Kidney (tissue), 13 donors: ENCODE measurements at regions not wholly inside any gene's neighbourhood (a gene's known extent, or its start where the extent isn't known, plus 50 kb on each side); places are given as distances from the start of the nearest gene placed in this dataset.

ENCODE experiments used
- DNase-seq, 5 donors: peaks; one replicate each; pipeline ENCODE4 v3.0.0-alpha.2; 2013 to 2020
- FAIRE-seq: peaks from 2 replicates; lab custom pipeline; 2012; peaks lifted over from hg19 to GRCh38; lab: Jason Lieb, UNC
- H3K27ac ChIP-seq, 2 donors: one replicate each; pipeline ENCODE4 v1.7.0; 2013; ENCODE audit warnings: low read depth in 2 of 2, low read length in 2 of 2, inconsistent platforms in 1 of 2
- H3K27me3 ChIP-seq: one replicate; pipeline ENCODE4 v1.7.1; 2013; ENCODE audit warnings: low read length, inconsistent platforms; ENCODE audit not compliant: control insufficient read depth, insufficient read depth
- H3K36me3 ChIP-seq, 3 donors: one replicate each; pipeline versions ENCODE4 v1.7.0 to v1.7.1; 2013; ENCODE audit warnings: low read length in 3 of 3, control low read depth in 1 of 3, inconsistent platforms in 1 of 3; ENCODE audit not compliant: insufficient read depth in 3 of 3, control insufficient read depth in 2 of 3
- H3K4me1 ChIP-seq, 3 donors: one replicate each; pipeline versions ENCODE4 v1.7.0 to v1.7.1; 2013; ENCODE audit warnings: low read length in 3 of 3, inconsistent platforms in 1 of 3, low read depth in 1 of 3; ENCODE audit not compliant: control insufficient read depth in 2 of 3, insufficient read depth in 2 of 3
- H3K4me3 ChIP-seq, 3 donors: one replicate each; pipeline versions ENCODE4 v1.7.0 to v1.8.1; 2013; ENCODE audit warnings: low read length in 3 of 3, control low read depth in 1 of 3, inconsistent platforms in 1 of 3
- H3K9ac ChIP-seq, 3 donors: one replicate each; pipeline versions ENCODE4 v1.7.0 to v1.7.1; 2013; ENCODE audit warnings: low read length in 3 of 3, control low read depth in 1 of 3, inconsistent platforms in 1 of 3
- H3K9me3 ChIP-seq, 3 donors: one replicate each; pipeline versions ENCODE4 v1.7.0 to v1.7.1; 2013; ENCODE audit warnings: low read length in 3 of 3, control low read depth in 1 of 3, inconsistent platforms in 1 of 3; ENCODE audit not compliant: control insufficient read depth in 2 of 3, insufficient read depth in 1 of 3
- intact Hi-C: fragments of 100-400 bp; cut with DNase I; formaldehyde crosslinking; loops from one replicate; pipeline ENCODE4 v1.11.1; 2022
- TF ChIP-seq, protein P1 (sequence below): IDR thresholded peaks from 3 replicates; pipeline ENCODE4 v1.5.1; 2012; ENCODE audit warnings: mild to moderate bottlenecking, moderate library complexity, borderline replicate concordance; ENCODE audit not compliant: insufficient read depth; ENCODE audit errors: extremely low read depth
- donor health status: control.
- donor health status: control.
- donor health status: control.
- donor health status: control.
- donor health status: control.
- donor health status: DM: yes; HTN: yes; CAD: no.
- donor health status: Normal renal cell carcinoma (clear cell type).

DNA sequence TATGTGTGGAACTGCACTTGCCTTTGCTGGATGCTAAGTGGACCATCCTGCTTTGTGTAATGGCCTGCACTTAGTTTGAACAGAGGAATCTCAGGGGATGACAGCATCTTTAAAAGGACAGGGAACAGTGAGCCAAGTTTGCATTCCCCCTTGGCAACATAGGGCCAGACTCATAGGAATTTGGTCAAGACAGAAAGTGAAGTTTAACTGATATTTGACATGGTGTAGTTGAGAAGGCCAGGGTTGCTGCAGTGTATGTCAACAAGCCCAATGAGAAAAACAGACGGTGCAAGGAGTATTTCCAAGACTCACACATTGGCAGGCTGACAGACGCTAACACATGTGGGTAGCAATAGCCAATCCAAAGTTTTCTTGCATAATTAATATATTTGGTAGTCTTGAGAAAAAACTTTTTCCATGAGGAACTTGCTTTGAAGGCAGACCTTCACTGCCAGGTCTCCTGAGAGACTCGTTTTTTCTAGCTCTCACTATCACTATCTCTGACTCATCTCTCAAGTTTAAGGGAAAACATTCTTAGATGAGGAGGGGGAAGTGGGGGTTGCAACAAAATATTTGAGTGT, 213.8 kb downstream of the IBTK start:
- TF ChIP-seq, protein P1, sequence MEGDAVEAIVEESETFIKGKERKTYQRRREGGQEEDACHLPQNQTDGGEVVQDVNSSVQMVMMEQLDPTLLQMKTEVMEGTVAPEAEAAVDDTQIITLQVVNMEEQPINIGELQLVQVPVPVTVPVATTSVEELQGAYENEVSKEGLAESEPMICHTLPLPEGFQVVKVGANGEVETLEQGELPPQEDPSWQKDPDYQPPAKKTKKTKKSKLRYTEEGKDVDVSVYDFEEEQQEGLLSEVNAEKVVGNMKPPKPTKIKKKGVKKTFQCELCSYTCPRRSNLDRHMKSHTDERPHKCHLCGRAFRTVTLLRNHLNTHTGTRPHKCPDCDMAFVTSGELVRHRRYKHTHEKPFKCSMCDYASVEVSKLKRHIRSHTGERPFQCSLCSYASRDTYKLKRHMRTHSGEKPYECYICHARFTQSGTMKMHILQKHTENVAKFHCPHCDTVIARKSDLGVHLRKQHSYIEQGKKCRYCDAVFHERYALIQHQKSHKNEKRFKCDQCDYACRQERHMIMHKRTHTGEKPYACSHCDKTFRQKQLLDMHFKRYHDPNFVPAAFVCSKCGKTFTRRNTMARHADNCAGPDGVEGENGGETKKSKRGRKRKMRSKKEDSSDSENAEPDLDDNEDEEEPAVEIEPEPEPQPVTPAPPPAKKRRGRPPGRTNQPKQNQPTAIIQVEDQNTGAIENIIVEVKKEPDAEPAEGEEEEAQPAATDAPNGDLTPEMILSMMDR: no peak

DNA sequence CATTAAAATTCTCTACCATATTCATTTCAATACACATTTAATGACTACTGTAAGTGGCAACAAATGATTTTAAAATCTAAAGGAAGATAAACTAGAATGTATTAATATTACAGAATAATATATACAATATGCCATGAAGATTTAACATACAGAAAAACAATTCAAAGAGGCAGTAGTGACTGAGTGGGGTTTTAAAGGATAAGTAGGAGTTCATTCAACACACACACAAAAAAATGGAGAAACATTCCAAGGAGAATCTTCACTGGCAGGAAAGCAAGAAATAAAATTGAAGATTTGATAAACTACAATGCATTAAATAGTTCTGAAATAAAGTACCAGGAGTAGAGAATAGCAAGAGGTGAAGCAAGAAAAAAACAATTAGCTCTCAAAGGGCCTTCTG, 215.1 kb downstream of the IBTK start:
- H3K4me1 ChIP-seq: no peaks in the 10 kb centered on the region
- no peaks in the 10 kb centered on the region for H3K27me3 ChIP-seq
- H3K9me3 ChIP-seq: no peaks in the 10 kb centered on the region
- intact Hi-C loops: no loop called here
- no peak overlapping the region for H3K9ac ChIP-seq
- no peak overlapping the region for H3K4me3 ChIP-seq
- no peaks in the 10 kb centered on the region for H3K36me3 ChIP-seq
- H3K27ac ChIP-seq: no peak overlapping the region
- DNase-seq (no peak), FAIRE-seq (no peak)
- TF ChIP-seq, protein P1: no peak

More for the DNA sequence above, 213.8 kb downstream of the IBTK start:
- Histone ChIP-seq H3K9me3 (no peaks in the 10 kb centered on the region), H3K9ac (no peak overlapping the region), H3K4me3 (no peak overlapping the region), H3K27me3 (no peaks in the 10 kb centered on the region), H3K4me1 (no peaks in the 10 kb centered on the region), H3K27ac (no peak overlapping the region), H3K36me3 (no peaks in the 10 kb centered on the region)
- intact Hi-C loops: no loop called here
- FAIRE-seq (no peak), DNase-seq (no peak)

DNA sequence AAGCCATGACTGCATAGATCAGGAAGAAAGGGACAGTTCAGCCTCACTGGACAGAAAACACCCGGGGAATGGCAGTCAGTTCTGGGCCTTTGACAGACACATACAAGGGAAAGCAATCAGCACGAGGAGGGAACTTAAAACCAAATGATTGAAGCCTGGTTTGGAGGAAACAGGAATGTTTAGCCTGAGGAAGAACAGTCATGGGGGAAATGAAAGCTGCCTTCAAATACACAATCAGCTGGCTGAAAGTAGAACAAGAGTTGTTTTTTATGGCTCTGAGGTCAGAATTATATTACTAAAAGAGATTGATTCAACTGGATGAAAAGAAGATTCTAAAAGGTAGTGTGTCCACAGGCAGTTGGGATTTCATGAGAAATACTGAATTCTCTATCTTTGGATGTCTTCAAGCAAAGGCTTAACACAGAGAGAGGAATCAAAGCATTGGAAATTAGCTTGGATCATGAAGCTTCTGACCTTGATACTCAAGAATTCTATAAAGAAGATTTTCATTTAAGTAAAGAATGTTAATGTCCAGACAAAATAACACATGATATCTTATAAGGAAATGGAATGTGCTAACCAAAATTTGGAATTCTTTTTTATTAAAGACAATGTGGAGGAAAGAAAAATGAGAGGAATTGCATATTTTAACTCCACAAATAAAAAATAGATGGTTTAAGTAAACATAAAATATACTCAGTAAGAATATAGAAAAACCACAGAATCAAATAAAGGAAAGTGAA, 216.6 kb downstream of the IBTK start:
- Histone ChIP-seq H3K4me3 (no peak overlapping the region), H3K4me1 (no peaks in the 10 kb centered on the region), H3K36me3 (no peaks in the 10 kb centered on the region), H3K9me3 (no peaks in the 10 kb centered on the region), H3K9ac (no peak overlapping the region), H3K27ac (no peak overlapping the region), H3K27me3 (no peaks in the 10 kb centered on the region)
- intact Hi-C loops: no loop called here
- TF ChIP-seq, protein P1: no peak
- FAIRE-seq (no peak), DNase-seq (no peak)
